Mesothelial cell of epicardium (in vitro differentiated cells): ENCODE measurements at regions not wholly inside any gene's neighbourhood (a gene's known extent, or its start where the extent isn't known, plus 50 kb on each side); places are given as distances from the start of the nearest gene placed in this dataset.
A peak's percentile ranks its signal among the peaks of the same experiment; 100 is the strongest.

ENCODE experiments used
- DNase-seq, 2 experiments: peaks; one replicate each; pipeline ENCODE4 v3.0.0; 2021; ENCODE audit warnings: low spot score in 2 of 2; ENCODE audit not compliant: unreplicated experiment in 2 of 2
- H3K27ac Mint-ChIP-seq: 2 replicates; pipeline ENCODE4 v1.8.0; 2021; ENCODE audit warnings: mixed read lengths
- H3K27me3 Mint-ChIP-seq: 2 replicates; pipeline ENCODE4 v1.8.0; 2021; ENCODE audit warnings: low read depth, mixed read lengths
- H3K36me3 Mint-ChIP-seq: 2 replicates; pipeline ENCODE4 v1.8.0; 2021; ENCODE audit warnings: mixed read lengths
- H3K4me1 Mint-ChIP-seq: 2 replicates; pipeline ENCODE4 v1.8.0; 2021; ENCODE audit warnings: mixed read lengths
- H3K4me3 Mint-ChIP-seq: 2 replicates; pipeline ENCODE4 v1.8.0; 2021; ENCODE audit warnings: mild to moderate bottlenecking, moderate library complexity, mixed read lengths
- H3K9me3 Mint-ChIP-seq: 2 replicates; pipeline ENCODE4 v1.8.0; 2021; ENCODE audit warnings: mixed read lengths
- CTCF ChIP-seq: fragments of 200-600 bp; sonication (generic); IDR thresholded peaks from one replicate; pipeline ENCODE4 v1.5.0; 2021; ENCODE audit warnings: antibody characterized with exemption; ENCODE audit not compliant: unreplicated experiment

DNA sequence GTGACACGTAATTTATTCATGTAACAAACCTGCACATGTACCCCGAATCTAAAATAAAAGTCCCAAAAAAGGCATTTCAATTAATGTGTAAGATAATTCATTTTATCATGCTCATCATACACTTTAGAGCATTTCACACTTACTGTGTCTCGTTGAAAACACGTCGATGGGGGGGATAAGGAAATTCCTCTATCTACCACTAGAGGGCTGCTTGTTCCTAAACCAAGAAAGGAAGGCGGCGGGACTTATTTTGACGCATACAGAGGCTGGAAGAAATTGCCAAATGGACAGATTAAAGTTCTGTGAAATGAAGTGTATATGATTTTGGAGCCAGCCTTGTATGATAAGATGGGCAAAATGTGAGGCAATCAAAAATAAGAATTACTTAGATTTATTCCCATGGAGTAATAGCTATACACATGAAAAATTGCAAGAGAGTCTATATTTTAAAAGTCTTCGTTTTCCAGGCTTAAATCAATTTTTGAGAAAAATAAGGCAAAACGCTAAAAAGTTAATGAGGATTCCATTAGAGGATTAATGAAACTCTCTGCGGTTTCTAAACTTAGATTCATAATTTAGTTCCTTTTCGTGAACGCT lies 346.8 kb downstream of the CNTN3 start:
- Mint-ChIP-seq H3K9me3 (no peaks in the 10 kb centered on the region), H3K4me1 (peaks cover 2% of the 10 kb centered on the region), H3K36me3 (no peaks in the 10 kb centered on the region), H3K27ac (no peak overlapping the region), H3K27me3 (peaks cover 34% of the 10 kb centered on the region), H3K4me3 (no peak overlapping the region)
- DNase-seq: peak in 1 of 2 experiments; percentile 40
- peak; percentile 91 for TF ChIP-seq CTCF

GRCh38 chr3:74267131-74267530 lies 347.3 kb downstream of the CNTN3 start:
- H3K4me3 Mint-ChIP-seq: no peak overlapping the region
- peaks cover 36% of the 10 kb centered on the region for H3K27me3 Mint-ChIP-seq
- peaks cover 2% of the 10 kb centered on the region for H3K4me1 Mint-ChIP-seq
- no peaks in the 10 kb centered on the region for H3K36me3 Mint-ChIP-seq
- DNase-seq: no peak
- no peaks in the 10 kb centered on the region for H3K9me3 Mint-ChIP-seq
- no peak overlapping the region for H3K27ac Mint-ChIP-seq
- TF ChIP-seq CTCF: no peak

DNA sequence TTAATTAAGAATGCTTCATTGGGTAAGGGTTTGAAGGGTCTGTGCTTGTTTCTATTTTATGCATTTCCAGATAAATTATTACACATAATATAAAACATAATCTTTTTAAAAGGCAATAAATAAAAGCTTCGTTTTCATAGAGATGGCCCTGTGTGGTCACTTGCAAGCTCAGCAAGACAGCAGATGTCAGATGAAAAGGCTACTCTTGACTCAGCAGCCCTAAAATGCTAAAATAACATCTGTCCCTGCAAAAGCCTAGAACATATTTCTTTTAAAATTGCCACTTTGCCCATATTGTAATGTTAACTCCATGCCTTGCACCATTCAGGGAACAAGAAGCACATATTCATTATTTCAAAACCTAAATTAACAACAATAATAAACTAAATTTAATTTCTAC lies 349.4 kb downstream of the CNTN3 start:
- Mint-ChIP-seq H3K36me3 (no peaks in the 10 kb centered on the region), H3K27ac (no peak overlapping the region), H3K4me1 (peaks cover 2% of the 10 kb centered on the region), H3K9me3 (no peaks in the 10 kb centered on the region), H3K27me3 (peaks cover 37% of the 10 kb centered on the region), H3K4me3 (no peak overlapping the region)
- TF ChIP-seq CTCF: no peak
- DNase-seq: no peak

DNA sequence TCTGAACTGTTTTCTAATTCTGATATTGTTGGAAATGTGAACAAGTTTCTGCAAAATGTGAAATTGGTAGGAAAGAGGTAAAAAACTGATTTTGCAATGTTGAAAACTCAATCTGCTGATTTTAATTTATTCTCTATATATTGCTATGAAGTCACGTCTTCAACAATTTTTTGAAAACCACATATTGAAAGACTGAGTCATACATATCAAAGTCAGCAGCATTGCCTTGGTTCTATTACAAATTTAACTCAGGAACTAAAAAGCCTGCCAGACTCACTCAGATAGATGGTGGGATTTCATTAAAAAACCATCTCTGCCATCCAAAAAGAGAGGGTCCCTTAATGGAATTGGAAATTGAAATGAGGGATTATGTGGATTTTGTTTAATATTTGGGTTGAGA lies 351.4 kb downstream of the CNTN3 start:
- H3K36me3 Mint-ChIP-seq: no peaks in the 10 kb centered on the region
- TF ChIP-seq CTCF: no peak
- DNase-seq: no peak
- no peak overlapping the region for H3K27ac Mint-ChIP-seq
- H3K27me3 Mint-ChIP-seq: peaks cover 39% of the 10 kb centered on the region
- H3K4me3 Mint-ChIP-seq: no peak overlapping the region
- H3K4me1 Mint-ChIP-seq: peaks cover 2% of the 10 kb centered on the region
- H3K9me3 Mint-ChIP-seq: no peaks in the 10 kb centered on the region

GRCh38 chr3:74233091-74233490 lies 381.4 kb downstream of the CNTN3 start:
- no peaks in the 10 kb centered on the region for H3K4me1 Mint-ChIP-seq
- no peak overlapping the region for H3K27ac Mint-ChIP-seq
- no peak for TF ChIP-seq CTCF
- no peak for DNase-seq
- no peaks in the 10 kb centered on the region for H3K27me3 Mint-ChIP-seq
- H3K9me3 Mint-ChIP-seq: peaks cover 9% of the 10 kb centered on the region
- no peaks in the 10 kb centered on the region for H3K36me3 Mint-ChIP-seq
- no peak overlapping the region for H3K4me3 Mint-ChIP-seq

GRCh38 chr3:74217467-74217866 lies 397.0 kb downstream of the CNTN3 start:
- H3K4me1 Mint-ChIP-seq: no peaks in the 10 kb centered on the region
- no peak overlapping the region for H3K4me3 Mint-ChIP-seq
- peaks cover 1% of the 10 kb centered on the region for H3K27me3 Mint-ChIP-seq
- H3K9me3 Mint-ChIP-seq: peaks cover 2% of the 10 kb centered on the region
- no peak for DNase-seq
- no peak for TF ChIP-seq CTCF
- no peak overlapping the region for H3K27ac Mint-ChIP-seq
- H3K36me3 Mint-ChIP-seq: no peaks in the 10 kb centered on the region
